HG03066 (cell line): ENCODE measurements at regions not wholly inside any gene's neighbourhood (a gene's known extent, or its start where the extent isn't known, plus 50 kb on each side); places are given as distances from the start of the nearest gene placed in this dataset.

Experiments
- ATAC-seq: cut with Tn5 transposase; IDR thresholded peaks from one replicate; pipeline ENCODE4 v1.9.1; 2021; ENCODE audit warnings: low read depth; ENCODE audit not compliant: unreplicated experiment

GRCh38 chr2:221125691-221126090 lies 446.4 kb downstream of the EPHA4 start:
- ATAC-seq: no peak

DNA sequence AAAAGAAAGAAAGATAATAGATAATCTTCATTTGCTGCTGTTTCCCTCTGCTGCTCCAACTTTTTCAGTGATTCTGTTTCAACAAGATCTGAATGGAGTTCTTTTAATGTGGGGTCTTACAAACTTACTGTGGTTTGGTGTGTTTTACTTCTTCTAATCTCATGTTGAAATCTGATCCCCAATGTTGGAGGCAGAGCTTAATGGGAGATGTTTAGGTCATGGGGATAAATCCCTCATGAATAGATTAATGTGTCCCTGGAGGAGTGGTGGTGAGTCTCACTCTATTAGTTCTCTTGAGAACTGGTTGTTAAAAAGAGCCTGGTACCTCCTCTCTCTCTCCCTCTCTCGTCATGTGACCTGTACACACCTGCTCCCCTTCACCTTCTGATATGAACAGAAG lies 442.4 kb downstream of the EPHA4 start:
- no peak for ATAC-seq

DNA sequence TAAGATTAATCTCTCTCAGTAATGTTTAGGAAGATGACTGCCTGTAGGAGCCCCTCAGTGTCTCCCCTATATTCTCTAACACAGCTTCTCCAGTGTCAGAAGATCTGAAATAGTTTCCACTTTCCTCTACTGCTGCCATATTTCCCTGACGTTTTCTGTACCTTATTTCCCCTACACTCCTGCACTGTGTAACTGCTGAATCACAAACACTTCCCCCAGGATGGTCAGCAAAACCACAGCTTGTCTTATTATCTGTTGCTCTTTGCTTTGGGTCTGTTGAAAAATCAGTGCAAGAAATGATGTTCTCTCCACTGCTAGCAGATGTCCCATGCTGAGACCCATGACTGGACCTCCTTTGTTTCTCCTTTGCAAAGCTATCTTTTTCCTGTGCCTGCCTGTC lies 441.7 kb downstream of the EPHA4 start:
- no peak for ATAC-seq

- no peak for ATAC-seq
Measured at GRCh38 chr2:221133941-221134340, 438.2 kb downstream of the EPHA4 start.

DNA sequence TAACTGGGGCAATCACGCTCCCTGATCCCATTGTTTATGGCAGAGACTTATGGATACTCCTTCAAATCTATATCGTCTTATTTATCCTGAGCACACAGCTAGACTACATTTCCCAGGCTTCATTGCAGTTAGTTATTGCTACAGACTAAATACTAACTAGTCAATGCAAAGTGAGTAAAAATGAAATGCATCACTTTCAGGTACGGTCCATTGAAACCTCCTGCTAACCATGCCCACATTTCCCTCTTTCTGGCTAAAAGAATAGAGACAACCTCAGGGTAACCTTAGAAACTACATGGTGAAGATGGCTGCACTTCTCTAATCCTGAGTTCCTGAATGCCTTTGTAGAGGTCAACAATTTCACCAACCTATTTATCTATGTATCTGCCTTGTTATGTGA lies 437.4 kb downstream of the EPHA4 start:
- no peak for ATAC-seq

DNA sequence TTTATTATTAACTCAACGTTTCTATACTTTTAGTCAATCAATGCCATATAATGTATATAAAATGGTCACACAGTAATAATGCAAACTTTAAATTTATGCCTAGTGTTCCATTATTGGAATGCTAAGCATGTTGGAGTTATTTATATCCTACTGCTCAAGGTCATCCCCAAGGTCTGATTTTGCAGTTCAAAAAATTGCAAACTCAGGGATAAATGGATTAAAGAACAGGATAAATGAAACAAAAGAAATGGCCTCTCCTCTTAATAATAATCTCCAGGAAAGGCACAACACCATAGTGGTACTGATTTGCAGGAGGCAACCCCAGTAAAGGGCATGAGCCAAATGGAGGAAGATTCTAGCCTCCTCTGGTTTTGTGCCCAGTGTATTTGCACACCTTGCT lies 436.4 kb downstream of the EPHA4 start:
- no peak for ATAC-seq

GRCh38 chr2:221137385-221137784 lies 434.7 kb downstream of the EPHA4 start:
- ATAC-seq: no peak

DNA sequence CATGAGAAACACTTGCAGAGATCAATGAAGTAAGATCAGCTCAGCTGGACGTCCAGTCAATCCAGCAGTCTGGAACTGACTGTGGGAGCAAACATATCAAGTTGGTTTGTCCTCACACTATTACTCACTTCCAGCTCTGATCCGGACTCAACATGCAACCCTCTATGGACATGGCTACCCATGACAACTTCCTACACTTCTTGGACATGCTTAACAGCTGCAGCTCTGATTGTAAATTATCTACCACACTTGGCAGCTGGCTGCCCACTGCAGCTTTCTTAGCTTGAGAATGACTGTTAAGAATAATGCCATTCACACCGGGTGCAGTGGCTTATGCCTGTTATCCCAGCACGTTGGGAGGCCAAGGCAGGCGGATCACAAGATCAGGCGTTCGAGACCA lies 429.8 kb downstream of the EPHA4 start:
- no peak for ATAC-seq

- ATAC-seq: no peak
Measured at GRCh38 chr2:221143231-221143630, 428.9 kb downstream of the EPHA4 start.

- ATAC-seq: no peak
Measured at GRCh38 chr2:221144909-221145308, 427.2 kb downstream of the EPHA4 start.

DNA sequence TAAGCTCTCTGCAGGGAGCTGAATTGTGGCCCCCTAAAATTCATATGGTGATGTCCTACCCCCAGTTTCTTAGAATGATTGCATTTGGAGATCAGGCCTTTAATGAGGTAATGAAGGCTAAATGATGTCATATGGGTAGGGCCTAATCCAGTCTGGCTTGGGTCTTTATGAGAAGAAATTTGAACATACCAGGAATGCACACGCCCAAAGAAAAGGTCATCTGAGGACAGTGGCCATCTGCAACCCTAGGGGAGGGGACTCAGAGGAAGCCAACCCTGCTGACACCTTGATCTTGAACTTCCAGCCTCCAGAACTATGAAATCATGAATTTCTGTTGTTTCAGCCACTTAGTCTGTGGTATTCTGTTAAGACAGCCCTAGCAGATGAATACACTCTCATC lies 426.7 kb downstream of the EPHA4 start:
- ATAC-seq: no peak

DNA sequence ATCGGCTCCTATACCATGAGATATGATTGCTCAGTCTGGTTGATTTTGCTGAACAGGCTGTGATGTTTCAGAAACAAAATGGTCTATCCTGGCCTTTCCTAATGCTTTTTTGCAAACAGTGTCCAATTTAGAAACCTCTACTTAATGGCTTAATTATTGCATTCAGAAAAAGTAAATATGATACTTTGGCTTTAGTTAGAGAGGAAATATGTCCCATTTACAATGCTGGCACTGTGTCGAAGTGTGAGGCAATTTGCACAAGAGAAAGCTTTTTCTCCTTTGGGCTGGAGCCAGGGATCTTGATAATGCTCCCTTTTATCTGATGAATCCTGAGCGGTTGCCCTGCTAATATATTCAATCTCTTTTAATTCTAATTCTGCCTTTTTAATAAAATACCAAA lies 418.9 kb downstream of the EPHA4 start:
- no peak for ATAC-seq

GRCh38 chr2:221154176-221154575 lies 417.9 kb downstream of the EPHA4 start:
- ATAC-seq: no peak

- no peak for ATAC-seq
Measured at GRCh38 chr2:221156062-221156734, 415.9 kb downstream of the EPHA4 start.

DNA sequence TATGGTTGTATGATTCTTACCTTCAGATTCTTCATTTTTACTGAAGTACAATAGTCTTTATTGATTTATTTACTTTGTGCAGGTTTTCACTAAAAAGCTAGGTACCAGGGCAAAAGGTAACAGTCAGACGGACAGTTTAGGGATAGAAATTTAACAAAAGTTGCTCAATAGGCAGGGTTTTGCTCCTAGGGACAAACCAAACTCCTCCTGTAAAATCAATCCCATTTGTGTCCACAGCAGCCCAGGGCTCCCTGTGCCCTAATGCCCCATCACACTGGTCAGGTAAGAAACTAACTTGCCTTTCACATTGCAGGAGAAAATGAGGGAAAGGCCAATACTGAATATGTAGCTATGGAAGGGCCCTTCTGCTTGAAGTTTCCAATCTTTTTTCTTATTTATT lies 410.9 kb downstream of the EPHA4 start:
- ATAC-seq: no peak

- ATAC-seq: no peak
Measured at GRCh38 chr2:221166292-221166691, 405.8 kb downstream of the EPHA4 start.

GRCh38 chr2:221167561-221167960 lies 404.5 kb downstream of the EPHA4 start:
- ATAC-seq: no peak

- ATAC-seq: no peak
Measured at GRCh38 chr2:221169724-221170123, 402.4 kb downstream of the EPHA4 start.

GRCh38 chr2:221170548-221170947 lies 401.6 kb downstream of the EPHA4 start:
- ATAC-seq: no peak

- no peak for ATAC-seq
Measured at GRCh38 chr2:221176667-221177066, 395.4 kb downstream of the EPHA4 start.

DNA sequence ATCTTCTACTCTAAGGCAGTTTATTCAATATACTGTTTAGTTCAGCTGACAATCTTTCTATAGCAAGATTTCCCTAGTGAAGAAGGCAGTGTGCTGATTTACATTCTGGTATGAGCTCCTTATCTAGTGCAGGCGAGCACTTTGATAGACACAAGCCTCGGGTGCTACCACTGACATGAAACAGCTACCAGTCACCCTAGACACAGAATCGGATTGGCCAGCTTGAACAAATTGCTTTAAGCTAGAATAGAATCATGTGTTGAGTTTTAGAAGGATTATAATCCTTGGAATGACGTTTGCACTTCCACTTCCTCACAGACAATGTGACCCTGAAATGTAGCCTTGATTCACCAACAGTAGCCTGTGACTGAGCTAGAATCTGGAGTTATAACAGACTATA lies 394.0 kb downstream of the EPHA4 start:
- no peak for ATAC-seq

DNA sequence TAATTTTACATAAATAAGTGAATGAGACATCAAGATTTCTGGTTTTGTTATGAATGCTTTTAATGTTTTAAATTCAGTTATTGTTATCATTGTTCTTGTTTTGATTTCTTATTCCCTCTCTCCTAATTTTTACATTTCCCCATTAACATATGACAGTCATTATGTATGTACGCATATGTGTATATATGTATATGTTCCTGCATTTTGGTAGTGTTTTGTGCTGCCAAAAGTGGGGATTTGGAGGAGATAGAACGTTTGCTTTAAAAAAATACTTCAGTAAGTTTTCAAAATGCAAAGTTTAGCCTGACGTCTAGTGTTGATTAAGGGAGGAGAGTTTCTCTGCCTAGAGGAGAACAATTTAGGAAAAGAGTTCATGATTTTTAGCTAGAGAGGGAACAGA lies 385.2 kb downstream of the EPHA4 start:
- ATAC-seq: no peak

DNA sequence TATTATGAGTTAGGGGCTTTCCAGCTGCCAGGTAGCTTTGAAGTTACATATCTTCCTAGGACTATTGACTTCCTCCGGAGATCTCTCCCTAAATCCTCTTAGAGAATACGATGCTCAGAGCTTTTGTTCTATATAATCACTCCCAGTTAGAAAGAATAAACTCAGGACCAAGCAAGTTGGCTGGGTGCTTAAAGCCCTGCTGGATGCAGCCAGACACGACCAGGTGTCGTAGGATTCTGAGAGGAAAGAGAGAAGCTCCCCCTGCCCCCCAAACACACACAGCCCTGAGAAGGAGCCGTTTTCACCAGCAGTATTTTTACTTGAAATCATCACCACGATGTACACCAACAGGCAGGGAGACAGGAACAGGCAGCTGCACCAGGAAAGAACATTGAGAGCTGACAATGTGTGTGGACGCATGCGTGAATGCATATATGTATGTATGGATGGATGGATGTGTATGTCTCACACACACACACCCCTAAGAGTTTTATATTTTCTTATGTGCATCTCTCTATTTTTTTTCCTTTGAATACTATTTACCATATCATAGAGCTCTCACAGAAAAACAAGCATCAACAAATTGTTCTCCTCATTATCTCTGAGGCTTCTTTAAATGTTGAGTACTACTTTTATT lies 382.6 kb downstream of the EPHA4 start:
- no peak for ATAC-seq
